BJ (cell line): ENCODE measurements at regions not wholly inside any gene's neighbourhood (a gene's known extent, or its start where the extent isn't known, plus 50 kb on each side); places are given as distances from the start of the nearest gene placed in this dataset.

Source experiments
- CTCF ChIA-PET: fragments of 350-600 bp; formaldehyde crosslinking; extraction: SDS; loops from one replicate; lab custom pipeline; 2021; ENCODE audit warnings: antibody characterized with exemption, inconsistent platforms; lab: Yijun Ruan, JAX
- POLR2A ChIA-PET: fragments of 300-600 bp; sonication (Branson Sonifier 250); formaldehyde crosslinking; extraction: SDS; loops from one replicate; lab custom pipeline; 2021; ENCODE audit warnings: antibody characterized with exemption; lab: Charles Lee
- DNase-seq: peaks from one replicate; pipeline ENCODE4 v3.0.0-alpha.2; 2011; ENCODE audit warnings: low read depth
- H3K27me3 ChIP-seq: 2 replicates; pipeline ENCODE4 v1.6.0; 2011; ENCODE audit warnings: low read length; ENCODE audit not compliant: control insufficient read depth, insufficient read depth
- H3K36me3 ChIP-seq: 2 replicates; pipeline ENCODE4 v1.5.1; 2011; ENCODE audit warnings: low read length; ENCODE audit not compliant: control insufficient read depth, insufficient read depth
- H3K4me3 ChIP-seq: 2 replicates; pipeline ENCODE4 v1.5.1; 2011; ENCODE audit warnings: low read depth, mild to moderate bottlenecking, control low read depth, low read length
- TF ChIP-seq, protein P1 (sequence below): IDR thresholded peaks from 2 replicates; pipeline ENCODE4 v1.5.1; 2011; ENCODE audit warnings: low read depth, mild to moderate bottlenecking, control low read depth, inconsistent platforms, low read length, moderate library complexity; ENCODE audit not compliant: insufficient read depth

DNA sequence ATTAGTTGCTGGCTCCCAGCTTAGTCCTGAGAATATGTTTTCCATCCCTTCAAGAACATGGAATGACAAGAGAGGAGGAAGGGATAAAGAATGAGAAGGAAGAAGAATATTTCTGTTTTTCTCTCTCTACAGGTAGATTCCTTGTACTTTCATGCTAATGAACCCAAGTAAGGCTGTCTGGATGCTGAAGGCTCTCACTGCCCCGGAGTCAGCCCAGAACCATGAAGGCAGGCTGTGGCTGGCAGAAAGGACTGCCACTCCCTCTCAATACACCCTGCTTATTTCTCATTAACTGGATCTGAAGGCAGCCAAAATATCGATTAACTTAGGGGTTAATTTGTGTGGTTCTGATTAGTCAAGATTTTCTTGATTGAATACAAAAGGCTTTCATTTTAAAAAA, 93.1 kb upstream of the NPAS2 start:
- Histone ChIP-seq H3K27me3 (peaks cover 6% of the 10 kb centered on the region; the same call in 1 of the 2 replicates), H3K4me3 (no peak overlapping the region), H3K36me3 (no peaks in the 10 kb centered on the region)
- TF ChIP-seq, protein P1, sequence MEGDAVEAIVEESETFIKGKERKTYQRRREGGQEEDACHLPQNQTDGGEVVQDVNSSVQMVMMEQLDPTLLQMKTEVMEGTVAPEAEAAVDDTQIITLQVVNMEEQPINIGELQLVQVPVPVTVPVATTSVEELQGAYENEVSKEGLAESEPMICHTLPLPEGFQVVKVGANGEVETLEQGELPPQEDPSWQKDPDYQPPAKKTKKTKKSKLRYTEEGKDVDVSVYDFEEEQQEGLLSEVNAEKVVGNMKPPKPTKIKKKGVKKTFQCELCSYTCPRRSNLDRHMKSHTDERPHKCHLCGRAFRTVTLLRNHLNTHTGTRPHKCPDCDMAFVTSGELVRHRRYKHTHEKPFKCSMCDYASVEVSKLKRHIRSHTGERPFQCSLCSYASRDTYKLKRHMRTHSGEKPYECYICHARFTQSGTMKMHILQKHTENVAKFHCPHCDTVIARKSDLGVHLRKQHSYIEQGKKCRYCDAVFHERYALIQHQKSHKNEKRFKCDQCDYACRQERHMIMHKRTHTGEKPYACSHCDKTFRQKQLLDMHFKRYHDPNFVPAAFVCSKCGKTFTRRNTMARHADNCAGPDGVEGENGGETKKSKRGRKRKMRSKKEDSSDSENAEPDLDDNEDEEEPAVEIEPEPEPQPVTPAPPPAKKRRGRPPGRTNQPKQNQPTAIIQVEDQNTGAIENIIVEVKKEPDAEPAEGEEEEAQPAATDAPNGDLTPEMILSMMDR: no peak
- POLR2A ChIA-PET: no interaction called here
- DNase-seq: no peak
- CTCF ChIA-PET: interaction anchor here (0.7 to 6.0 kb wide), 3 partner anchors 131 to 261 kb away, joined by 3 to 96 read pairs (median 3); no protein-coding TSS in a partner anchor

DNA sequence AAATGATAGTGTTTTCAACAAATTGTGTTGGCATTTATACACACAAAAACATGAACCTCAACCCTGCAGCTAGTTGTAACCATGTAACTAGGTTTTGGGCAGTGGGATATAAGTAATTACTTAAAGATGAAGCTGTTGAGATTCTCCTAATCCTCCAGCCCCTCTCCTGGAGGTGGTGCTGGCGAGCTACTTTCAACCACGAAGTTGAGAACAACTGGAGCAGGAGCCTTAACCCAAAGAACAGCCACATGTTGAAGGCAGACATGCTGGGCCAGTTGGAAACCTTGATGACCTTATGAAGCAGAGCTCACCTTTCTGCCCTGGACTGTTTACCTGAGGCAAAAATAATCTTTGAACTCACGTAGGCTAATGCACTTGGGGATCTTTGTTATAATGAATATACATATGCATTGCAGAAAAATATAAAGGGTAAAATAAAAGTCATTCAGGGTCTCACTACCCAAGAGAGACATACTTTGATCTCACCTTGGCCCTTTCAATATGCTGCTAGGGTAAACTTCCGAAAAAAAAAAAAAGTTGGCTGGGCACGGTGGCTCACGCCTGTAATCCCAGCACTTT, 89.6 kb upstream of the NPAS2 start:
- no peak for DNase-seq
- Histone ChIP-seq H3K27me3 (no peaks in the 10 kb centered on the region), H3K36me3 (no peaks in the 10 kb centered on the region), H3K4me3 (no peak overlapping the region)
- TF ChIP-seq, protein P1: peak; percentile 81
- CTCF ChIA-PET: interaction anchor here (0.5 to 6.0 kb wide), 46 partner anchors 8 to 589 kb away, joined by 3 to 96 read pairs (median 4); partner anchors contain the start of genes NPAS2 and RPL31
- POLR2A ChIA-PET: interaction anchor here (0.6 to 1.0 kb wide), 3 partner anchors 12 to 271 kb away, joined by 3 to 5 read pairs (median 4); partner anchors contain the start of gene RPL31

DNA sequence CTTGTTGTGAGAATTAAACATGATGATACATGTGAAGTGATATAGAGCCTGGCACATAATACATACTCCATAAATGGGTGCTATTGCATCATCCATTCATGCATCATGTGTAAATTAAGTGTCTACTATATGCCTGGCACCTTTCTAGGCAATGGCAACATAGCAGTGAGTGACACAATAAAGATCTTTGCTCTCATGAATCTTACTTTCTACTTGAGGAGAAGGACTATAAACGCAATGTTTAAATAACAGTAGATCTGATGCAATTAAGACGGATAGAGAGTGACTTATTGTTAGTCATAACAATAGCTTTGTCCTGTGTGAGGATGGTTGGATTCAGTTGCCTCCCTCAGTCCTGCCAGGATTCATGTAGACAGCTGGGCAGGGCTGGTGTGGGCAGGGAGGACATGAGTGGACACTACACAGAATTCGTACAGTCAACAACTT, 88.4 kb upstream of the NPAS2 start:
- TF ChIP-seq, protein P1: no peak
- Histone ChIP-seq H3K4me3 (no peak overlapping the region), H3K36me3 (no peaks in the 10 kb centered on the region), H3K27me3 (no peaks in the 10 kb centered on the region)
- CTCF ChIA-PET: interaction anchor here (0.7 to 6.0 kb wide), 7 partner anchors 89 to 268 kb away, joined by 3 to 96 read pairs (median 6); no protein-coding TSS in a partner anchor
- DNase-seq: no peak
- POLR2A ChIA-PET: interaction anchor here (0.6 kb wide), 1 partner anchor 169 kb away, joined by 3 read pairs; the partner anchor contains the start of gene PDCL3

DNA sequence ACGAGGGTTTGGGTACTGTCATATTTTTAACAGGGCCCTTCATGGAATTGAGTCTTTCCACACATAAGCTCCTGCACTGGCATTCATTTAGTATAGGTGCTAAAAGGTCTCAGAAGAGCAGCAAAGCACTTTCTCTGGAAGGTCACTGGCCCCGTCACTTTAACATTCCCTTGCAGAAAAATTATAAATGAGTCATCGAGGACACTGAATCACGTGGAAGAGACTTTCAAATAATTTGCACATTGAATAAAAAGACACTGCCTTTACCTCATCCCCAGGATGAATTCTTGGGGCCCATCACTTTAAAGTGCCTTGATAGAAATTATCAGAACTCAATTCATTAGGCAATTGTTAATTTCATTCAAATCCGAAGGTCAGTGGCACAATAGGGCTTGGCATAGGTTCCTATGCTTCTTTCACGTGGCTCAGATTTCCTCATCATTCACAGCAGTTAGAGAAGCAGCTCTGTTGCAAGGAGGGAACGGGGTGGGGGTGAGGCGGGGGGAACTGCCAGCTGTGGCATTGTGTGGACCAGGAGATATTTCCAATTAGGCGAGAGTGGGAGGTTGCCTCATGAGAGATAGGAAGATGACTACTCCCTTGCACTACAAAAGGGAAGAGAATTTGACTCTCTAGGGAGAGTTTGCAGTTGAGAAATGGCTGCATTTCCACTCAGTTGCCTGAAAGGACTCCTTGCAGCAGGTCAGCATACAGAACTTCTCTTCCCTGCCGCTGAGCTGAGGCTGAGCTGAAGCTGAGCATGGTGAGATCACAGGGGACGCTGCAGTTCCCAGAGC, 86.3 kb upstream of the NPAS2 start:
- TF ChIP-seq, protein P1: no peak
- POLR2A ChIA-PET: interaction anchor here (0.6 kb wide), 1 partner anchor 9 kb away, joined by 16 read pairs; no protein-coding TSS in a partner anchor
- no peak for DNase-seq
- Histone ChIP-seq H3K27me3 (no peaks in the 10 kb centered on the region), H3K4me3 (no peak overlapping the region), H3K36me3 (no peaks in the 10 kb centered on the region)
- CTCF ChIA-PET: interaction anchor here (0.9 to 1.4 kb wide), 3 partner anchors 170 to 274 kb away, joined by 3 to 4 read pairs (median 4); no protein-coding TSS in a partner anchor
